Activated naive CD4-positive, alpha-beta T cell treated with anti-CD3 and anti-CD28 coated beads, Interleukin-2, amount 10 ng/mL, durations not matched to agents 7 days and 5 days (primary cell): ENCODE measurements at regions not wholly inside any gene's neighbourhood (a gene's known extent, or its start where the extent isn't known, plus 50 kb on each side); places are given as distances from the start of the nearest gene placed in this dataset.

ENCODE experiments used
- CTCF ChIA-PET: fragments of 350-600 bp; sonication (Branson Sonifier 250); formaldehyde crosslinking; loops from one replicate; lab custom pipeline; 2021; ENCODE audit warnings: antibody characterized with exemption; lab: Charles Lee
- DNase-seq: peaks from one replicate; pipeline ENCODE4 v3.0.0-alpha.2; 2020
- H3K27ac Mint-ChIP-seq: one replicate; pipeline ENCODE4 v1.8.0; 2021; ENCODE audit warnings: mild to moderate bottlenecking, moderate library complexity, mixed read lengths
- H3K27me3 Mint-ChIP-seq: one replicate; pipeline ENCODE4 v1.8.0; 2021; ENCODE audit warnings: mild to moderate bottlenecking, mixed read lengths
- H3K36me3 Mint-ChIP-seq: one replicate; pipeline ENCODE4 v1.8.0; 2021; ENCODE audit warnings: mixed read lengths
- H3K4me1 Mint-ChIP-seq: one replicate; pipeline ENCODE4 v1.8.0; 2021; ENCODE audit warnings: mixed read lengths
- H3K4me3 Mint-ChIP-seq: one replicate; pipeline ENCODE4 v1.8.0; 2021; ENCODE audit warnings: mild to moderate bottlenecking, moderate library complexity, mixed read lengths
- H3K9me3 Mint-ChIP-seq: one replicate; pipeline ENCODE4 v1.8.0; 2021; ENCODE audit warnings: mixed read lengths

DNA sequence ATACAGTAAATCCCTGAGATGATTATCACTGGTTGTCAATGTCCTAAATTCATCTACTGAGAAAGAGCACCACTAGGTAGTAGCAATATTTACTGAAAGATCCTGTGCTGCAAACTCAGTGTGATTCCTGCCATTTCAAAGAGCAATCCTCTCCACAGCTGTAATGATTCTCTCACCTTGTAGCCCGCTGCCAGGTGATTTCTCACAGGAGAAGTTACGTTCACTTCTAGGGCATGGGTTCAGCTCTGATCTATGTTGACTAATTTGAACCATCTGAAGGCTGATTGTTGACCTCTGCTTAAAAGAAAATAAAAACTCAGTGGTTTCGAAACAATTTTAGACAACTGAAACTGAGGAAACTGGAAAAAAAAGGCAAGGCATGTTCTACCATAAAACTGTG is 197.0 kb downstream of the FAT4 start:
- Mint-ChIP-seq H3K4me3 (no peak overlapping the region), H3K27ac (no peak overlapping the region), H3K9me3 (peaks cover 4% of the 10 kb centered on the region), H3K4me1 (no peaks in the 10 kb centered on the region), H3K36me3 (no peaks in the 10 kb centered on the region), H3K27me3 (no peaks in the 10 kb centered on the region)
- CTCF ChIA-PET, result no interaction called here
- DNase-seq, result no peak

DNA sequence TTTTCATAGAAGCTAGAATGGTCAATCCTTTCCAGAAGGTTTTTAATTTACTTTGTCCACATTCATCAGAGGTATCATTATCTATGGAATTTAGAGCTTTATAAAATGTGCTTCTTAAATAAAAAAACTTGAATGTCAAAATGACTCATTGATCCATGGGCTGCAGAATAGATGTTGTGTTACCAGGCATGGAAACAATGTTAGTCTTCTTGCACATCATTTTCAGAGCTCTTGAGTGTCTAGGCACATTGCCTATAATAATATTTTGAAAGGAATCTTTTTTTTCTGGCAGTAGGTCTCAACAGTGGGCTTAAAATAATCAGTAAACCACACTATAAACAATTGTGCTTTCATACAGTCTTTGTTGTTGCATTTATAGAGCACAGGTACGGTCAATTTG is 200.3 kb downstream of the FAT4 start:
- no peaks in the 10 kb centered on the region for H3K27me3 Mint-ChIP-seq
- CTCF ChIA-PET, result no interaction called here
- no peaks in the 10 kb centered on the region for H3K36me3 Mint-ChIP-seq
- no peaks in the 10 kb centered on the region for H3K4me1 Mint-ChIP-seq
- H3K9me3 Mint-ChIP-seq, result peaks cover 4% of the 10 kb centered on the region
- no peak overlapping the region for H3K4me3 Mint-ChIP-seq
- H3K27ac Mint-ChIP-seq, result no peak overlapping the region
- no peak for DNase-seq

DNA sequence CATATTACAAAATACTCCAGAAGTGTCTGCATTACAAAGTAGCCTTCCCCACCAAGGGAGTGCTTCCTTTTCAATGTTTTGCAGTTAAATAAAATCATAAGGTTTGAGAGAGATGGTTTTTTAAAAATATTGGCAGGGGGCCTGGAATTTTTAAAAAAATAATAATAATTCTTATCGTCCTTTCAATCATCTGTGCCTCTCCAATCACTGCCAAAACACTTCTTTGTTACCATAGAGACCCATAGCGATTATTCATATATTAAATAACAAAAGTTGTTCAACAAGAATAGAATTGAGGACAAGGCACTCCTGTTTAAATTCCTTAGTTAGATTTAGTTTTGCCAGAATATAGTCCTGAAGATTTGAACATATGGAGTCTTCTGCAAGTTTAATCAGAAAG is 203.1 kb downstream of the FAT4 start:
- CTCF ChIA-PET, result no interaction called here
- Mint-ChIP-seq H3K4me1 (no peaks in the 10 kb centered on the region), H3K4me3 (no peak overlapping the region), H3K9me3 (peaks cover 2% of the 10 kb centered on the region), H3K36me3 (no peaks in the 10 kb centered on the region), H3K27me3 (no peaks in the 10 kb centered on the region), H3K27ac (no peak overlapping the region)
- no peak for DNase-seq

DNA sequence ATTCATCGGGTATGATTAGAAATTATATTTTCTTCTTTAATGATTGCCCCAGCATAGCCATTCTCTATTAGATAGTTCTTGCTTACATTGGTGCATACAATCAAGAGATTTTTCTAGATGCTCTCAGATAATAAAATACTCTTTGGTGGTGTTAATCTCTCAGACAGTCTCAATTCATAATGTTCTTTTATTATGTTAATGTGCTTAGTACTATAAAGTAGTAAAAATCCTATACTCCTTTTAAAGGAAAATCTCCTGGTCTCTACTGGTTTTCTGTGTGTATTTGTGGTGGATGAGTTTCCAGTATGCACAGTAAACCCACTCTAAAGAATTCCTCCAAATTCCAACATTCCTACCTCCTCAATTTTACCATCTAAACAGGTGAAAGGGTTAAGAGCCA is 203.5 kb downstream of the FAT4 start:
- DNase-seq, result no peak
- CTCF ChIA-PET, result no interaction called here
- Mint-ChIP-seq H3K27ac (no peak overlapping the region), H3K4me3 (no peak overlapping the region), H3K27me3 (no peaks in the 10 kb centered on the region), H3K9me3 (peaks cover 2% of the 10 kb centered on the region), H3K4me1 (no peaks in the 10 kb centered on the region), H3K36me3 (no peaks in the 10 kb centered on the region)

DNA sequence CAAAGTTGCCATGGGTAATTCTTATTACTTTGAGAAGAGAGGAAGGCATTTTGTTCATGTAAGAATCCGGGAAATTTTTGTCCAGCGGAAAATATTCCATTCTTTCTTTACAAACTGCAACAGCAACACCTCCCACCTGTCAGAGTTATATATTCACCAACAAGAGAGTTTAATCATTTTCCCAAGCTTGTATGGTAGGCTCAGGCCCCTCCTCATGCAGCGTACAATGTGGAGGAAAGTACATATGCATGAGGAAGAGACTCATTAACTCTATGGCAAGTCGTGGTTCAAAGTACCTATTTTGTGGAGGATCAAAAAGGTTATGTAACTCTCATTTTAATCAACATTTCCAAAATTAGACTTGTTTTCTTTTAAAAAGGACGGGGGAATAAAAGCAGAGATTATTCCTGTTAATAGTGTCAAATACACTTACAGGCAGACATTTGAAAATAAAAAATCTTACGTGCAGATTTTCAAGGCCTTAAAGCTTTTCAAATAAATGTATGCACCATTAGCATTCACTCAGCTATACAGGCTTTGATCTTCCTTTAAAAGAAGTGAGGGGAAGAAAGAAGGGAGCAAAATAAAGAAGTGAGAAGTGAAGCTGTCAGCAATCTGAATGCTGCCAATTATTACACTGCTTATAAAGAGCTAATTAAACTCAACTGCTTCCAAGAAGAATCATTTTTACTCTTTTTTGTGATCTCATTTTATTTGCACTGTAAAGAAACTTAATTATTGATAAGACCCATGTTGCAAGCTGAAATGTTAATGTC is 204.8 kb downstream of the FAT4 start:
- peaks cover 2% of the 10 kb centered on the region for H3K9me3 Mint-ChIP-seq
- H3K4me1 Mint-ChIP-seq, result no peaks in the 10 kb centered on the region
- H3K27ac Mint-ChIP-seq, result no peak overlapping the region
- H3K27me3 Mint-ChIP-seq, result no peaks in the 10 kb centered on the region
- DNase-seq, result no peak
- no peaks in the 10 kb centered on the region for H3K36me3 Mint-ChIP-seq
- no peak overlapping the region for H3K4me3 Mint-ChIP-seq
- CTCF ChIA-PET, result no interaction called here

DNA sequence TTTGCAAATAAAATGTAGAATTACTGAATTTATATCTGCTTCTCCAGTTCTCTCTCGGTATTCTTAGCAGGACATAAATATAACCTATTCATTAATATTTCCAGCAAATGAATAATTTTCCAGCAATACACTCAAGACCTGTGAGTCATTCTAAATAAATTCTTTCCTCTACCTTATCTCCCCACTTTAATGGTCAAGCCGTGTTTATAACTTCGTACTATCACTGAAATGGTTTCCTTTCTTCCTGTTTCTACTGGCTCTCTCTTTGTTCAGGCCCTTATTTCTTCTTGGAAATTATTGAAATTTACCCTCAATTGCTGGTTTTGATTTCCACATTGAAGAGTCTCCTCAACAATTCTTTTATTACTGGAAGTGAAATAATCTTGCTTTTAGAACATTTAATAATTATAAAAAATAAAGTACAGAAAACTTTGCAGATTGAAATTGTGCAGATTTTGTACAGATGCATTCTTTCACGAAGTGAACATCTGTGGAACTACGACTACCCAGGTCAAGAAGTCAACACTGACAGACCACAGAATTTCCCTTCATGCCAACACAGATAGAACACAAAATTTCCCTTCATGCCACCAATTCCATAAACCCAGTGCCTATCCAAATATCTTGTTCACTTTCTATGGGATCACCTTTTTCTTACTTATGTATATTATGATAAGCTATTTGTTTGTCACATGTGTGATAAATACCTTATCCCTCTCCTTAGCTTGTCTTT is 205.7 kb downstream of the FAT4 start:
- no peak for DNase-seq
- Mint-ChIP-seq H3K27ac (no peak overlapping the region), H3K9me3 (peaks cover 2% of the 10 kb centered on the region), H3K4me1 (no peaks in the 10 kb centered on the region), H3K4me3 (no peak overlapping the region), H3K27me3 (no peaks in the 10 kb centered on the region), H3K36me3 (no peaks in the 10 kb centered on the region)
- CTCF ChIA-PET, result no interaction called here

DNA sequence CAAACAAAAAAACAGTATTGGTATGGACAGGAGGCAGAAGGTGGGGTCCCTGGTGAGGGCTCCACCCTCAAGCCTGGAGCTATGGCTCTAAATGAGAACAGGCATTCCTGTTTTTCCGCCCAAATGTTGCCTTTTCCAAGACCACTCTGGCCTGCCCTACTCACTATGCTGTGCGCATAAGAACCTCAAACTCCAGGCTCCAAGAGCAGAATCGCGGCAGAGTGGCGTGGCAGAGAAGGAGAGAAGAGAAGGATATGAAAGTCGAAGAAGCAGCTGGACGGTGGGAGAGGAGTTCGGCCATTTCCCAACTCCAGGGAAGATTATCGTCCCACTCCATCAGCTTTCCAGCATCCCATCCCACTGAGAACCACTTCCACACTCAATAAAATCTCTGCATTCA is 207.8 kb downstream of the FAT4 start:
- H3K27me3 Mint-ChIP-seq, result no peaks in the 10 kb centered on the region
- no peak overlapping the region for H3K4me3 Mint-ChIP-seq
- no peak overlapping the region for H3K27ac Mint-ChIP-seq
- CTCF ChIA-PET, result no interaction called here
- H3K4me1 Mint-ChIP-seq, result no peaks in the 10 kb centered on the region
- no peaks in the 10 kb centered on the region for H3K36me3 Mint-ChIP-seq
- DNase-seq, result no peak
- no peaks in the 10 kb centered on the region for H3K9me3 Mint-ChIP-seq

DNA sequence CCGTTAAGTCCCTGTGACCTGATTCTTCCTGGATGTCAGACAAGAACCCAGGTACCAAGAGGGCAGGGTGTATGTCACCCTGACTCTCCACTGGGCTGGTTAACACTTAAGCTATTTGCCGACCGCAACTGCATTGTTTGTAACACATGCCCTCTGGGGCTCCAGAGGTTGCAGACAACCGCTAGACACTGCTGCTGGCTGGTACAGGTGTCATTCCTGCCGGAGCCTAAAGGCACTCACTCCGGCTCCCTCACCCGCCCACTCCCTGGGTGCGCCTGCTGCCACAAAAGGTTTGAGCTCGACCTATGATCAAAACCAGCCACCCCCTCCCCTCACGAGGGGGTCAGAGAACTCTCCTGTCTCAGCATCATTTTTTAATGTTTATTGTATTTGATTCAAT is 208.2 kb downstream of the FAT4 start:
- Mint-ChIP-seq H3K9me3 (no peaks in the 10 kb centered on the region), H3K27me3 (no peaks in the 10 kb centered on the region), H3K4me1 (no peaks in the 10 kb centered on the region), H3K36me3 (no peaks in the 10 kb centered on the region), H3K4me3 (no peak overlapping the region), H3K27ac (no peak overlapping the region)
- CTCF ChIA-PET, result no interaction called here
- DNase-seq, result no peak

DNA sequence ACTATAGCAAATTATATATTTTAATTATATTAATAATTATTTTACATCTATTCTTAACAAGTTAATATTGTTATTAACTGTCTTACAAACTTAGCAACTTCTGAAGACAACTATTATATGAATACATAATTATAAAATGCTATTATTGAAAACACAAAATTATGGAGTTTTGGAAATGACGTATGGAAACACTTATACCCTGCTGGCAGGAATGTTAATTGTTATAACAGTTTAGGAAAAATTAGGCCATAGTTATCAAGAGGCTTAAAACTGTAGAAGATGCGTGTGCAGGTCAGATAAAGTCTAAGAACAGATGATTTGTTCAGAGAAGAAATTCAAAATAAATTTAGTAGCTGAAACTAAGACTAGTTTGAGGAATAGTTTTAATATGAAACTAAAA is 211.7 kb downstream of the FAT4 start:
- CTCF ChIA-PET, result no interaction called here
- Mint-ChIP-seq H3K4me1 (no peaks in the 10 kb centered on the region), H3K36me3 (no peaks in the 10 kb centered on the region), H3K9me3 (no peaks in the 10 kb centered on the region), H3K4me3 (no peak overlapping the region), H3K27me3 (no peaks in the 10 kb centered on the region), H3K27ac (no peak overlapping the region)
- DNase-seq, result no peak

DNA sequence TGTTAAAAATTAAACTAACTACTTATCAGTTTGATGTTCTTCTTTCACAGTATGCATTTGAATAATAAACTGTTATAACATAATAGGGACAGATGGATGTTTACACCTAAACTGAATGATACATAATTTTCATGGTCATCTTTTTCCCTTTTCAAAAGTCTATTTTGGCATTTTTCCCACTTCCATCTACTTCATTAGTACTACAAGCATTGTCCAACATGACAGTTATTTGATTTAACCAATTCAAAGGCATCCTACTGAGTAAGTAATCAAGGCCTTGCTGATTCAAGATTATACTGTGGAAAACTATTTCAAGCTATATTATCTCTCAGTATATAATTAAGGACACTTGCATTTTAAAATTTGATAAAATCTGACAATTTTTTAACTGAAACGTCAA is 212.9 kb downstream of the FAT4 start:
- CTCF ChIA-PET, result no interaction called here
- Mint-ChIP-seq H3K27me3 (no peaks in the 10 kb centered on the region), H3K4me3 (no peak overlapping the region), H3K36me3 (no peaks in the 10 kb centered on the region), H3K4me1 (no peaks in the 10 kb centered on the region), H3K27ac (no peak overlapping the region), H3K9me3 (no peaks in the 10 kb centered on the region)
- DNase-seq, result no peak

DNA sequence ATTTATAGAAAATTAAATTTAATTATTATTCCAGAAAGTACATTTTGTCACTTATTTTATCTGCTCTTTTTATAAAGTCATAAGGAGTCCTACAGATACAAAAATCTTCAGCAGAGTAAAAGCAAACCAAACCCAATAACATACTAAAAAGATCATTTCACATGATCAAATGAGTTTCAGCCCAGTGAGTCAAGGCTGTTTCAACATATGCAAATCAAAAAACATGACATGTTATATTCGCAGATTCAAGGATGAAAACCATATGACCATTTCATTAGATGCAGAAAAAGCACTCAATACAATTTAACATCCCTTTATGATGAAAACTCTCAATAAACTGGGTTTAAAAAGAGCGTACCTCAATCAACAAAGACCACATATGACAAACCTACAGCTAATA is 214.3 kb downstream of the FAT4 start:
- H3K9me3 Mint-ChIP-seq, result no peaks in the 10 kb centered on the region
- CTCF ChIA-PET, result no interaction called here
- no peaks in the 10 kb centered on the region for H3K27me3 Mint-ChIP-seq
- no peak for DNase-seq
- H3K4me3 Mint-ChIP-seq, result no peak overlapping the region
- H3K27ac Mint-ChIP-seq, result no peak overlapping the region
- H3K4me1 Mint-ChIP-seq, result no peaks in the 10 kb centered on the region
- no peaks in the 10 kb centered on the region for H3K36me3 Mint-ChIP-seq

DNA sequence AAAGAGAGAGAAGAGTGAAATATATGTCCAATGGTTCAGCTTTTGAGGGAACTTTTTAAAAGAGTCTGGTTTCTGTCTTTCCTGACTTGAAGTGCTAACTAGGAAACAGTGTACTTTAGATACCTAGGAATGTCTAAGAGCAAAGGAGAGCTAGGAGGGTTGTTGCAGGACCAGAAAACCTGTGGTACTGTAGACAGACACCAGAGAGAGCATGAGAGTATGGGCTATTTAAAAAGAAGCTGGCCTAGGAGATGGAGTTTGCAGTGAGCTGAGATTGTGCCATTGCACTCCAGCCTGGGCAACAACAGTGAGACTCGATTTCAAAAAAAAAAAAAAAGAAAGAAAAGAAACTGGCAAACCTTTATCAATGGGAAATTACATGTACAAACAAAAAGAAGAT is 223.9 kb downstream of the FAT4 start:
- no peak overlapping the region for H3K4me3 Mint-ChIP-seq
- no peaks in the 10 kb centered on the region for H3K4me1 Mint-ChIP-seq
- no peak for DNase-seq
- CTCF ChIA-PET, result no interaction called here
- no peaks in the 10 kb centered on the region for H3K36me3 Mint-ChIP-seq
- H3K27me3 Mint-ChIP-seq, result no peaks in the 10 kb centered on the region
- no peak overlapping the region for H3K27ac Mint-ChIP-seq
- peaks cover 2% of the 10 kb centered on the region for H3K9me3 Mint-ChIP-seq

DNA sequence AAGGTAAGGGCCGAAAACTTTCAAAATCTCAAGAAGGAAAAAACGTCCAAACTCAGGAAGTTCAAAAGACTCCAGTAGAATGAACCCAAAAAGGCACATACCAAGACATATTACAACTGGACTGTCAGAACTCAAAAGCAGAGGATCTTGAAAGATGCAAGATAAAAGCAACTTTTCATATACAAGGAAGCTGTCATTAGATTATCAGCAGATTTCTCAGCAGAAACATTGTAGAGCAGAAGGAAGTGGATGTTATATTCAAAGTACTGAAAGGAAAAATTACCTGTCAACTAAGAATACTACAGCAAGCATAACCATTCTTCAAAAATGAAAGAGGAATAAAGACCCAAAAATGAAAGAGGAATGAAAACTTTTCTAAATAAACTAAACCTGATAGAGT is 224.9 kb downstream of the FAT4 start:
- Mint-ChIP-seq H3K36me3 (no peaks in the 10 kb centered on the region), H3K9me3 (no peaks in the 10 kb centered on the region), H3K27ac (no peak overlapping the region), H3K27me3 (no peaks in the 10 kb centered on the region), H3K4me3 (no peak overlapping the region), H3K4me1 (no peaks in the 10 kb centered on the region)
- CTCF ChIA-PET, result no interaction called here
- DNase-seq, result no peak

DNA sequence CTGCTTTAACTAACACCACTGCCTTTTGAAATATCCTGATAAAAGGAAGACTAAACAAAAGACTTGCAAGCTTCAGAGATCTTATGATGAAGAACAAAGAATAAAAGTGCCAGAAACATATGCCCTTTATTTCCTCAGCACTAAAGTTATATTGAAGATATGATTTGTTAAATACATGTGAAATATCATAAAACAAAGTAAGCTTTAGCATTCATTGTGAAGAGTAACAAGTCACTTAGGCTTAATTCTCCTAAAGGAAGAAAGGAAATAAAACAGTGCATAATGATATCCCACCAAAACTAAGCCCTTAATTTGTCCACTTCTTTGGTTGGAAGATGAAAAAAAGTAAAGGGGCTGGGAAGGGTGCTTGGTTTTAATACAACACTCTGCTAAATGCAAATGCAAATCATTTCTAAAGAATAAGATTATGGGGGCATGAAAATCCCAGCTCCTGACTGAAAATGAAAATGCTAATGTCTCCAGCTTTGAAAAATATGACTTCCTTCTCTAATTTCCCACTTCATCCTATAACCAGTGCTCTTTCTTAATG is 227.2 kb downstream of the FAT4 start:
- no peak overlapping the region for H3K4me3 Mint-ChIP-seq
- CTCF ChIA-PET, result no interaction called here
- no peak for DNase-seq
- H3K27me3 Mint-ChIP-seq, result no peaks in the 10 kb centered on the region
- no peaks in the 10 kb centered on the region for H3K36me3 Mint-ChIP-seq
- no peaks in the 10 kb centered on the region for H3K9me3 Mint-ChIP-seq
- H3K4me1 Mint-ChIP-seq, result no peaks in the 10 kb centered on the region
- H3K27ac Mint-ChIP-seq, result no peak overlapping the region

DNA sequence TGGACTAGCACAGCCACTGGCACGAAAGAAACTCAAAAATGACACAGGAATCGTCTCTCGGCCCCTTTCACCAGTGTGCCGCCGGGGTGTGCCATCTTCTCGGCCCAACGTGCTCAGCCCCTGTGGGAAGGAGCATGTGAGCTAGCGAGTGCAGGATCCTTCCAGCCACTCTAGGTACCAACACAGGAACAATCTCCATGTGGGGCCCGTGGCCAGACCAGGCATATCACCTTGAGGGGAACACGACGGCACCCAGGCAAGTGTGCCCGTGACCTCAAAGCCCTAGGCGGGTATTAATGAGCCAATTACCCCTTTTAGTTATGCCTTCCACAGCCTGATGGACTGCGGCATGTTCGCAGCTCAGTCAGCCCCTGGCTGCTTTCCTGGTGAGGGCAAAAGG is 231.5 kb downstream of the FAT4 start:
- CTCF ChIA-PET, result no interaction called here
- Mint-ChIP-seq H3K27me3 (no peaks in the 10 kb centered on the region), H3K4me3 (no peak overlapping the region), H3K4me1 (no peaks in the 10 kb centered on the region), H3K9me3 (no peaks in the 10 kb centered on the region), H3K36me3 (no peaks in the 10 kb centered on the region), H3K27ac (no peak overlapping the region)
- no peak for DNase-seq
